ENCODE measurements at regions not wholly inside any gene's neighbourhood (a gene's known extent, or its start where the extent isn't known, plus 50 kb on each side); places are given as distances from the start of the nearest gene placed in this dataset.

GRCh38 chr14:30500222-30500621 lies 58.7 kb upstream of the G2E3 start:
- no peaks in the 10 kb centered on the region for H3K27me3 Mint-ChIP-seq (ENCODE audit: unreplicated experiment)
- DNase-seq: no peak
- no peaks in the 10 kb centered on the region for H3K36me3 Mint-ChIP-seq (ENCODE audit: unreplicated experiment)
- no peak for TF ChIP-seq CTCF (IDR thresholded peaks at IDR 0.05; ENCODE audit: partially characterized antibody, unreplicated experiment)
- no peak overlapping the region for H3K4me3 Mint-ChIP-seq (ENCODE audit: unreplicated experiment)
- no peak overlapping the region for H3K27ac Mint-ChIP-seq (ENCODE audit: unreplicated experiment)
- H3K4me1 Mint-ChIP-seq (ENCODE audit: low read depth, unreplicated experiment): no peaks in the 10 kb centered on the region
- no peaks in the 10 kb centered on the region for H3K9me3 Mint-ChIP-seq (ENCODE audit: unreplicated experiment)

GRCh38 chr14:30507209-30507608 lies 51.7 kb upstream of the G2E3 start:
- no peaks in the 10 kb centered on the region for H3K9me3 Mint-ChIP-seq (ENCODE audit: unreplicated experiment)
- H3K4me1 Mint-ChIP-seq (ENCODE audit: low read depth, unreplicated experiment): no peaks in the 10 kb centered on the region
- TF ChIP-seq CTCF (IDR thresholded peaks at IDR 0.05; ENCODE audit: partially characterized antibody, unreplicated experiment): no peak
- H3K4me3 Mint-ChIP-seq (ENCODE audit: unreplicated experiment): no peak overlapping the region
- no peak overlapping the region for H3K27ac Mint-ChIP-seq (ENCODE audit: unreplicated experiment)
- no peaks in the 10 kb centered on the region for H3K27me3 Mint-ChIP-seq (ENCODE audit: unreplicated experiment)
- H3K36me3 Mint-ChIP-seq (ENCODE audit: unreplicated experiment): no peaks in the 10 kb centered on the region
- DNase-seq: no peak

Measured in glutamatergic neuron (in vitro differentiated cells).